HUES6 (cell line): ENCODE measurements at regions not wholly inside any gene's neighbourhood (a gene's known extent, or its start where the extent isn't known, plus 50 kb on each side); places are given as distances from the start of the nearest gene placed in this dataset.

Experiments used
- H3K27ac ChIP-seq: 2 replicates; pipeline ENCODE4 v1.7.0; 2013; ENCODE audit warnings: low read depth, mild to moderate bottlenecking, low read length, inconsistent platforms
- H3K27me3 ChIP-seq: 2 replicates; pipeline ENCODE4 v1.6.1; 2013; ENCODE audit warnings: low read length; ENCODE audit not compliant: control insufficient read depth, insufficient read depth
- H3K36me3 ChIP-seq: 2 replicates; pipeline ENCODE4 v1.6.1; 2013; ENCODE audit warnings: low read length; ENCODE audit not compliant: control insufficient read depth, insufficient read depth
- H3K4me1 ChIP-seq: 2 replicates; pipeline ENCODE4 v1.6.1; 2013; ENCODE audit warnings: low read length; ENCODE audit not compliant: control insufficient read depth, insufficient read depth
- H3K4me3 ChIP-seq: 2 replicates; pipeline ENCODE4 v1.5.1; 2013; ENCODE audit warnings: low read depth, low read length
- H3K9ac ChIP-seq: one replicate; pipeline ENCODE4 v1.6.1; 2013; ENCODE audit warnings: mild to moderate bottlenecking, low read length
- H3K9me3 ChIP-seq: 2 replicates; pipeline ENCODE4 v1.6.1; 2013; ENCODE audit warnings: low read depth, low read length; ENCODE audit not compliant: control insufficient read depth, insufficient read depth

GRCh38 chr6:138594758-138595140, 95.5 kb upstream of the NHSL1 start:
- Histone ChIP-seq H3K4me1 (peaks cover 54% of the 10 kb centered on the region), H3K27ac (peak overlapping the region; percentile 88; the same call in 1 of the 2 replicates), H3K27me3 (no peaks in the 10 kb centered on the region), H3K9ac (no peak overlapping the region), H3K4me3 (no peak overlapping the region), H3K9me3 (no peaks in the 10 kb centered on the region), H3K36me3 (no peaks in the 10 kb centered on the region)

GRCh38 chr6:138596126-138596525, 96.8 kb upstream of the NHSL1 start:
- no peak overlapping the region for H3K27ac ChIP-seq
- peaks cover 49% of the 10 kb centered on the region for H3K4me1 ChIP-seq
- H3K27me3 ChIP-seq: no peaks in the 10 kb centered on the region
- no peaks in the 10 kb centered on the region for H3K9me3 ChIP-seq
- no peaks in the 10 kb centered on the region for H3K36me3 ChIP-seq
- no peak overlapping the region for H3K4me3 ChIP-seq
- H3K9ac ChIP-seq: no peak overlapping the region

GRCh38 chr6:138596591-138596990, 97.3 kb upstream of the NHSL1 start:
- no peak overlapping the region for H3K4me3 ChIP-seq

GRCh38 chr6:138597336-138597735, 98.0 kb upstream of the NHSL1 start:
- Histone ChIP-seq H3K4me3 (no peak overlapping the region), H3K27me3 (no peaks in the 10 kb centered on the region), H3K27ac (no peak overlapping the region), H3K9me3 (no peaks in the 10 kb centered on the region), H3K9ac (no peak overlapping the region), H3K4me1 (peaks cover 43% of the 10 kb centered on the region), H3K36me3 (no peaks in the 10 kb centered on the region)

More at GRCh38 chr6:138596591-138596990, 97.3 kb upstream of the NHSL1 start:
- Histone ChIP-seq H3K9me3 (no peaks in the 10 kb centered on the region), H3K9ac (no peak overlapping the region), H3K4me1 (peaks cover 49% of the 10 kb centered on the region), H3K27me3 (no peaks in the 10 kb centered on the region), H3K27ac (no peak overlapping the region), H3K36me3 (no peaks in the 10 kb centered on the region)

GRCh38 chr6:138598562-138599173, 99.4 kb upstream of the NHSL1 start:
- Histone ChIP-seq H3K9ac (no peak overlapping the region), H3K27ac (no peak overlapping the region), H3K4me3 (no peak overlapping the region), H3K27me3 (no peaks in the 10 kb centered on the region), H3K36me3 (no peaks in the 10 kb centered on the region), H3K9me3 (no peaks in the 10 kb centered on the region), H3K4me1 (peaks cover 31% of the 10 kb centered on the region)

- Histone ChIP-seq H3K4me3 (no peak overlapping the region), H3K27me3 (no peaks in the 10 kb centered on the region)
These were observed 101.0 kb upstream of the NHSL1 start for GRCh38 chr6:138600261-138600660.

GRCh38 chr6:138600726-138601125, 101.4 kb upstream of the NHSL1 start:
- Histone ChIP-seq H3K9me3 (no peaks in the 10 kb centered on the region), H3K27ac (no peak overlapping the region), H3K9ac (no peak overlapping the region), H3K36me3 (no peaks in the 10 kb centered on the region), H3K4me1 (peaks cover 13% of the 10 kb centered on the region), H3K27me3 (no peaks in the 10 kb centered on the region), H3K4me3 (no peak overlapping the region)

More at GRCh38 chr6:138600261-138600660, 101.0 kb upstream of the NHSL1 start:
- Histone ChIP-seq H3K9me3 (no peaks in the 10 kb centered on the region), H3K36me3 (no peaks in the 10 kb centered on the region), H3K27ac (no peak overlapping the region), H3K4me1 (peaks cover 15% of the 10 kb centered on the region), H3K9ac (no peak overlapping the region)

GRCh38 chr6:138601128-138601527, 101.8 kb upstream of the NHSL1 start:
- no peak overlapping the region for H3K27ac ChIP-seq
- H3K9ac ChIP-seq: no peak overlapping the region
- H3K4me1 ChIP-seq: peaks cover 9% of the 10 kb centered on the region

GRCh38 chr6:138605958-138606357, 106.7 kb upstream of the NHSL1 start:
- Histone ChIP-seq H3K36me3 (no peaks in the 10 kb centered on the region), H3K27ac (no peak overlapping the region), H3K4me1 (peaks cover 2% of the 10 kb centered on the region; the same call in 1 of the 2 replicates), H3K9ac (no peak overlapping the region), H3K4me3 (no peak overlapping the region), H3K9me3 (no peaks in the 10 kb centered on the region), H3K27me3 (no peaks in the 10 kb centered on the region)

More at GRCh38 chr6:138601128-138601527, 101.8 kb upstream of the NHSL1 start:
- Histone ChIP-seq H3K4me3 (no peak overlapping the region), H3K36me3 (no peaks in the 10 kb centered on the region), H3K9me3 (no peaks in the 10 kb centered on the region), H3K27me3 (no peaks in the 10 kb centered on the region)

- H3K4me1 ChIP-seq: no peaks in the 10 kb centered on the region
- H3K27ac ChIP-seq: no peak overlapping the region
- no peaks in the 10 kb centered on the region for H3K27me3 ChIP-seq
- H3K9me3 ChIP-seq: no peaks in the 10 kb centered on the region
- H3K36me3 ChIP-seq: no peaks in the 10 kb centered on the region
- H3K4me3 ChIP-seq: no peak overlapping the region
- H3K9ac ChIP-seq: no peak overlapping the region
These were observed 108.5 kb upstream of the NHSL1 start for GRCh38 chr6:138607478-138608433.

GRCh38 chr6:138608896-138609295, 109.6 kb upstream of the NHSL1 start:
- Histone ChIP-seq H3K4me1 (no peaks in the 10 kb centered on the region), H3K27me3 (no peaks in the 10 kb centered on the region), H3K9me3 (no peaks in the 10 kb centered on the region), H3K36me3 (no peaks in the 10 kb centered on the region), H3K27ac (no peak overlapping the region), H3K9ac (no peak overlapping the region), H3K4me3 (no peak overlapping the region)
